Neural progenitor cell (in vitro differentiated cells): ENCODE measurements at regions not wholly inside any gene's neighbourhood (a gene's known extent, or its start where the extent isn't known, plus 50 kb on each side); places are given as distances from the start of the nearest gene placed in this dataset.

Experiments used
- DNase-seq: peaks from one replicate; pipeline ENCODE4 v3.0.0-alpha.2; 2016; ENCODE audit warnings: low spot score
- H2AFZ ChIP-seq: fragments of 200-600 bp; sonication (generic); replicated peaks from 2 replicates; pipeline ENCODE4 v1.6.1; 2016; ENCODE audit warnings: antibody characterized with exemption
- H3F3A ChIP-seq: fragments of 200-600 bp; sonication (generic); 2 replicates; pipeline ENCODE4 v1.6.1; 2016; ENCODE audit warnings: antibody characterized with exemption, low read depth
- H3K27ac ChIP-seq: fragments of 200-600 bp; sonication (generic); 2 replicates; pipeline ENCODE4 v1.5.1; 2016; ENCODE audit warnings: mild to moderate bottlenecking
- H3K27me3 ChIP-seq: fragments of 200-600 bp; sonication (generic); 2 replicates; pipeline ENCODE4 v1.6.1; 2016; ENCODE audit warnings: mild to moderate bottlenecking, moderate library complexity
- H3K36me3 ChIP-seq: fragments of 200-600 bp; sonication (generic); 2 replicates; pipeline ENCODE4 v1.5.1; 2016
- H3K4me1 ChIP-seq: fragments of 200-600 bp; sonication (generic); 2 replicates; pipeline ENCODE4 v1.6.1; 2016; ENCODE audit warnings: mixed run types
- H3K4me2 ChIP-seq: fragments of 200-600 bp; sonication (generic); 2 replicates; pipeline ENCODE4 v1.6.1; 2016
- H3K4me3 ChIP-seq: fragments of 200-600 bp; sonication (generic); 2 replicates; pipeline ENCODE4 v1.5.1; 2016
- H3K79me2 ChIP-seq: fragments of 200-600 bp; sonication (generic); 2 replicates; pipeline ENCODE4 v1.6.1; 2016; ENCODE audit warnings: low read depth
- H3K9ac ChIP-seq: fragments of 200-600 bp; sonication (generic); 2 replicates; pipeline ENCODE4 v1.6.1; 2016
- H3K9me3 ChIP-seq: fragments of 200-600 bp; sonication (generic); 2 replicates; pipeline ENCODE4 v1.5.1; 2016; ENCODE audit warnings: low read depth
- H4K20me1 ChIP-seq: fragments of 200-600 bp; sonication (generic); 2 replicates; pipeline ENCODE4 v1.6.1; 2016; ENCODE audit warnings: low read depth
- H3K27ac Mint-ChIP-seq: 3 replicates; pipeline ENCODE4 v1.8.0; 2021; ENCODE audit warnings: mixed read lengths
- H3K27me3 Mint-ChIP-seq: 2 replicates; pipeline ENCODE4 v1.8.0; 2022; ENCODE audit warnings: low read depth, mild to moderate bottlenecking, inconsistent platforms, moderate library complexity, mixed read lengths; ENCODE audit not compliant: insufficient read depth
- H3K36me3 Mint-ChIP-seq: 3 replicates; pipeline ENCODE4 v1.8.0; 2021; ENCODE audit warnings: mixed read lengths
- H3K4me1 Mint-ChIP-seq: 3 replicates; pipeline ENCODE4 v1.8.0; 2021; ENCODE audit warnings: mixed read lengths
- H3K4me3 Mint-ChIP-seq: 3 replicates; pipeline ENCODE4 v1.8.0; 2021; ENCODE audit warnings: mild to moderate bottlenecking, moderate library complexity, mixed read lengths
- H3K9me3 Mint-ChIP-seq: 3 replicates; pipeline ENCODE4 v1.8.0; 2020; ENCODE audit warnings: mixed read lengths
- CTCF ChIP-seq: fragments of 200-600 bp; sonication (generic); IDR thresholded peaks from 2 replicates; pipeline ENCODE4 v1.5.1; 2017; ENCODE audit warnings: antibody characterized with exemption, mild to moderate bottlenecking
- EZH2 ChIP-seq: fragments of 200-600 bp; sonication (generic); IDR thresholded peaks from 2 replicates; pipeline ENCODE4 v1.6.1; 2017; ENCODE audit warnings: antibody characterized with exemption, mild to moderate bottlenecking, moderate library complexity
- EZH2phosphoT487 ChIP-seq: fragments of 200-600 bp; sonication (generic); IDR thresholded peaks from 2 replicates; pipeline ENCODE4 v1.6.1; 2017; ENCODE audit warnings: antibody characterized with exemption

GRCh38 chr12:130026608-130027176 is 122.9 kb upstream of the TMEM132D start:
- no peaks in the 10 kb centered on the region for H3K4me1 Mint-ChIP-seq
- no peaks in the 10 kb centered on the region for H3K36me3 ChIP-seq
- H3K9me3 Mint-ChIP-seq: no peaks in the 10 kb centered on the region

GRCh38 chr12:130027798-130028197 is 124.0 kb upstream of the TMEM132D start:
- Histone ChIP-seq H3F3A (no peaks in the 10 kb centered on the region), H3K27ac (no peak overlapping the region), H3K4me3 (no peak overlapping the region), H3K36me3 (no peaks in the 10 kb centered on the region), H3K4me1 (no peaks in the 10 kb centered on the region), H3K9me3 (no peaks in the 10 kb centered on the region), H3K79me2 (no peaks in the 10 kb centered on the region), H3K4me2 (no peak overlapping the region), H3K9ac (no peak overlapping the region), H4K20me1 (no peaks in the 10 kb centered on the region), H3K27me3 (peaks cover 73% of the 10 kb centered on the region), H2AFZ (no peak overlapping the region)
- Mint-ChIP-seq H3K4me1 (no peaks in the 10 kb centered on the region), H3K36me3 (no peaks in the 10 kb centered on the region), H3K9me3 (no peaks in the 10 kb centered on the region), H3K4me3 (no peak overlapping the region), H3K27me3 (peaks cover 7% of the 10 kb centered on the region), H3K27ac (no peak overlapping the region)
- TF ChIP-seq EZH2 (no peak), CTCF (no peak), EZH2phosphoT487 (no peak)
- no peak for DNase-seq

More at GRCh38 chr12:130026608-130027176, 122.9 kb upstream of the TMEM132D start:
- H3K4me1 ChIP-seq: no peaks in the 10 kb centered on the region
- H3K4me3 ChIP-seq: no peak overlapping the region
- H3K9ac ChIP-seq: no peak overlapping the region
- H2AFZ ChIP-seq: no peak overlapping the region
- H3K4me3 Mint-ChIP-seq: no peak overlapping the region
- no peaks in the 10 kb centered on the region for H4K20me1 ChIP-seq
- H3K27me3 Mint-ChIP-seq: peaks cover 3% of the 10 kb centered on the region
- peaks cover 62% of the 10 kb centered on the region for H3K27me3 ChIP-seq
- TF ChIP-seq CTCF: peak; percentile 83
- TF ChIP-seq EZH2: no peak
- H3K9me3 ChIP-seq: no peaks in the 10 kb centered on the region
- peak; percentile 63 for DNase-seq
- no peak overlapping the region for H3K4me2 ChIP-seq
- H3F3A ChIP-seq: no peaks in the 10 kb centered on the region
- H3K79me2 ChIP-seq: no peaks in the 10 kb centered on the region
- H3K27ac Mint-ChIP-seq: no peak overlapping the region
- no peak overlapping the region for H3K27ac ChIP-seq
- no peaks in the 10 kb centered on the region for H3K36me3 Mint-ChIP-seq

GRCh38 chr12:130029151-130029550 is 125.3 kb upstream of the TMEM132D start:
- H3K27ac Mint-ChIP-seq: no peak overlapping the region
- H3K4me3 Mint-ChIP-seq: no peak overlapping the region
- no peaks in the 10 kb centered on the region for H4K20me1 ChIP-seq
- peaks cover 7% of the 10 kb centered on the region for H3K27me3 Mint-ChIP-seq
- H3K9ac ChIP-seq: no peak overlapping the region
- peaks cover 86% of the 10 kb centered on the region for H3K27me3 ChIP-seq
- no peaks in the 10 kb centered on the region for H3F3A ChIP-seq
- H3K36me3 Mint-ChIP-seq: no peaks in the 10 kb centered on the region
- no peaks in the 10 kb centered on the region for H3K79me2 ChIP-seq
- H3K36me3 ChIP-seq: no peaks in the 10 kb centered on the region
- no peaks in the 10 kb centered on the region for H3K9me3 Mint-ChIP-seq
- no peaks in the 10 kb centered on the region for H3K9me3 ChIP-seq
- no peak overlapping the region for H3K27ac ChIP-seq
- no peaks in the 10 kb centered on the region for H3K4me1 Mint-ChIP-seq
- H3K4me1 ChIP-seq: no peaks in the 10 kb centered on the region
- DNase-seq: no peak
- TF ChIP-seq EZH2 (no peak), EZH2phosphoT487 (no peak), CTCF (no peak)
- H3K4me2 ChIP-seq: no peak overlapping the region
- no peak overlapping the region for H3K4me3 ChIP-seq
- no peak overlapping the region for H2AFZ ChIP-seq
